Tibial nerve (tissue), 4 donors: ENCODE measurements at regions not wholly inside any gene's neighbourhood (a gene's known extent, or its start where the extent isn't known, plus 50 kb on each side); places are given as distances from the start of the nearest gene placed in this dataset.

Experiments
- EP300 ChIP-seq, 2 donors: sonication (generic); formaldehyde crosslinking; IDR thresholded peaks; one replicate each; pipeline ENCODE4 v1.6.1; 2017; ENCODE audit warnings: antibody characterized with exemption in 2 of 2, mild to moderate bottlenecking in 1 of 2
- POLR2A ChIP-seq, 2 donors: fragments of 450-650 bp; IDR thresholded peaks; one replicate each; pipeline ENCODE4 v1.6.1; 2017; ENCODE audit warnings: antibody characterized with exemption in 2 of 2, mild to moderate bottlenecking in 2 of 2, moderate library complexity in 2 of 2
- TF ChIP-seq, protein P1 (sequence below), 5 experiments: fragments of 200-600 bp in 3 of 5; fragments of 450-650 bp in 2 of 5; sonication (generic) in 3 of 5; IDR thresholded peaks; one replicate each; pipeline ENCODE4 v1.5.1; 2016 to 2019; ENCODE audit warnings: antibody characterized with exemption in 5 of 5, mild to moderate bottlenecking in 3 of 5, moderate library complexity in 2 of 5

DNA sequence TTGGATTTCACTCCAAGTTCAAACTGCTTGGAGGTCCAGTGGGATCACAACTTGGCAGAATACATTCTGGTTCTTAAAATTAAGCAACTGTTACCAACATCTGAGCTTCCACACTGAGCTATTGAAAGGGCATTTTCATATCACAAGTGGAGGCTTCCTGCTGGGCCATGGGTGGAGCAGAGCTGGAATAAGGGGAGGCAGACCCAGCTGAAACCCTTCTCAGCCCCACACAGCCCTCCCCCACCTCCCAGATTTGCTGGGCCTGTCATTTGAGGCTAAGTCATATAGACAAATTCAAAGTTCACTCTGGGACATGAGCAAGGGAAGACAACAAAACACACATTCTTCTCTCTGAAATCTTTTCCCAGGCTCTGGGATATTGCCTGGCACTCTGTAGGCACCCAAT lies 79.9 kb downstream of the ACTL7B start:
- TF ChIP-seq, protein P1, sequence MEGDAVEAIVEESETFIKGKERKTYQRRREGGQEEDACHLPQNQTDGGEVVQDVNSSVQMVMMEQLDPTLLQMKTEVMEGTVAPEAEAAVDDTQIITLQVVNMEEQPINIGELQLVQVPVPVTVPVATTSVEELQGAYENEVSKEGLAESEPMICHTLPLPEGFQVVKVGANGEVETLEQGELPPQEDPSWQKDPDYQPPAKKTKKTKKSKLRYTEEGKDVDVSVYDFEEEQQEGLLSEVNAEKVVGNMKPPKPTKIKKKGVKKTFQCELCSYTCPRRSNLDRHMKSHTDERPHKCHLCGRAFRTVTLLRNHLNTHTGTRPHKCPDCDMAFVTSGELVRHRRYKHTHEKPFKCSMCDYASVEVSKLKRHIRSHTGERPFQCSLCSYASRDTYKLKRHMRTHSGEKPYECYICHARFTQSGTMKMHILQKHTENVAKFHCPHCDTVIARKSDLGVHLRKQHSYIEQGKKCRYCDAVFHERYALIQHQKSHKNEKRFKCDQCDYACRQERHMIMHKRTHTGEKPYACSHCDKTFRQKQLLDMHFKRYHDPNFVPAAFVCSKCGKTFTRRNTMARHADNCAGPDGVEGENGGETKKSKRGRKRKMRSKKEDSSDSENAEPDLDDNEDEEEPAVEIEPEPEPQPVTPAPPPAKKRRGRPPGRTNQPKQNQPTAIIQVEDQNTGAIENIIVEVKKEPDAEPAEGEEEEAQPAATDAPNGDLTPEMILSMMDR (IDR thresholded peaks at IDR 0.05), result no peak
- peak in 1 of 2 donors; percentile 59 for TF ChIP-seq EP300 (IDR thresholded peaks at IDR 0.05)
- TF ChIP-seq POLR2A (IDR thresholded peaks at IDR 0.05), result no peak
